Neutrophil (primary cell): ENCODE measurements at regions not wholly inside any gene's neighbourhood (a gene's known extent, or its start where the extent isn't known, plus 50 kb on each side); places are given as distances from the start of the nearest gene placed in this dataset.

Experiments used
- H3K27ac ChIP-seq: fragments of 200-600 bp; sonication (generic); 2 replicates; pipeline ENCODE4 v1.5.1; 2016; ENCODE audit warnings: mild to moderate bottlenecking, moderate library complexity
- H3K27me3 ChIP-seq: fragments of 200-600 bp; sonication (generic); 2 replicates; pipeline ENCODE4 v1.6.0; 2016; ENCODE audit warnings: mild to moderate bottlenecking
- H3K36me3 ChIP-seq: fragments of 200-600 bp; sonication (generic); 2 replicates; pipeline ENCODE4 v1.5.1; 2017
- H3K4me1 ChIP-seq, 2 experiments: fragments of 200-600 bp in 1 of 2; sonication (generic) in 1 of 2; 1 replicate in 1 of 2; 2 replicates in 1 of 2; pipeline versions ENCODE4 v1.5.1 to v1.6.1; 2013 to 2016; ENCODE audit warnings: low read depth in 1 of 2, low read length in 1 of 2, mild to moderate bottlenecking in 1 of 2, moderate library complexity in 1 of 2; ENCODE audit not compliant: control insufficient read depth in 1 of 2, insufficient read depth in 1 of 2
- H3K4me3 ChIP-seq, 2 experiments: fragments of 200-600 bp in 1 of 2; sonication (generic) in 1 of 2; 1 replicate in 1 of 2; 2 replicates in 1 of 2; pipeline ENCODE4 v1.5.1; 2013 to 2016; ENCODE audit warnings: low read depth in 1 of 2, low read length in 1 of 2, mild to moderate bottlenecking in 1 of 2, moderate library complexity in 1 of 2
- H3K9me3 ChIP-seq: fragments of 200-600 bp; sonication (generic); 2 replicates; pipeline ENCODE4 v1.5.1; 2016
- CTCF ChIP-seq: fragments of 200-600 bp; sonication (generic); IDR thresholded peaks from 2 replicates; pipeline ENCODE4 v1.5.1; 2016; ENCODE audit warnings: antibody characterized with exemption

- Histone ChIP-seq H3K4me1 (no peaks in the 10 kb centered on the region), H3K9me3 (no peaks in the 10 kb centered on the region), H3K27me3 (peaks cover 4% of the 10 kb centered on the region), H3K4me3 (no peak overlapping the region), H3K27ac (no peak overlapping the region), H3K36me3 (no peaks in the 10 kb centered on the region)
- no peak for TF ChIP-seq CTCF
These were observed 167.2 kb upstream of the PTBP2 start for GRCh38 chr1:96554364-96554763.

- Histone ChIP-seq H3K36me3 (no peaks in the 10 kb centered on the region), H3K27ac (no peak overlapping the region), H3K9me3 (no peaks in the 10 kb centered on the region), H3K4me3 (no peak overlapping the region), H3K4me1 (peaks cover 8 to 12% of the 10 kb centered on the region in 2 experiments), H3K27me3 (peaks cover 2% of the 10 kb centered on the region)
- no peak for TF ChIP-seq CTCF
These were observed 164.2 kb upstream of the PTBP2 start for GRCh38 chr1:96557336-96557735.

- Histone ChIP-seq H3K4me1 (peaks cover 8 to 12% of the 10 kb centered on the region in 2 experiments), H3K27me3 (no peaks in the 10 kb centered on the region), H3K27ac (no peak overlapping the region), H3K9me3 (no peaks in the 10 kb centered on the region), H3K4me3 (no peak overlapping the region), H3K36me3 (no peaks in the 10 kb centered on the region)
- TF ChIP-seq CTCF = no peak
These were observed 162.9 kb upstream of the PTBP2 start for GRCh38 chr1:96558635-96559034.

GRCh38 chr1:96559181-96559580, 162.4 kb upstream of the PTBP2 start:
- H3K27ac ChIP-seq = no peak overlapping the region
- H3K4me3 ChIP-seq = no peak overlapping the region
- TF ChIP-seq CTCF = no peak
- peaks cover 8 to 12% of the 10 kb centered on the region in 2 experiments for H3K4me1 ChIP-seq
- H3K27me3 ChIP-seq = no peaks in the 10 kb centered on the region
- no peaks in the 10 kb centered on the region for H3K36me3 ChIP-seq
- H3K9me3 ChIP-seq = no peaks in the 10 kb centered on the region

GRCh38 chr1:96559707-96560596, 161.6 kb upstream of the PTBP2 start:
- H3K27me3 ChIP-seq = no peaks in the 10 kb centered on the region
- H3K27ac ChIP-seq = no peak overlapping the region
- no peak for TF ChIP-seq CTCF
- no peaks in the 10 kb centered on the region for H3K36me3 ChIP-seq
- no peak overlapping the region for H3K4me3 ChIP-seq
- peaks cover 8 to 12% of the 10 kb centered on the region in 2 experiments for H3K4me1 ChIP-seq
- no peaks in the 10 kb centered on the region for H3K9me3 ChIP-seq
